Tibial nerve (tissue), 4 donors: ENCODE measurements at regions not wholly inside any gene's neighbourhood (a gene's known extent, or its start where the extent isn't known, plus 50 kb on each side); places are given as distances from the start of the nearest gene placed in this dataset.

ENCODE experiments used
- DNase-seq, 2 donors: peaks; one replicate each; pipeline ENCODE4 v3.0.0-alpha.2; 2019; ENCODE audit warnings: low spot score in 2 of 2
- H3K27ac ChIP-seq, 4 donors: fragments of 200-600 bp; sonication (generic) in 3 of 4; one replicate each; pipeline ENCODE4 v1.5.1; 2017 to 2019; ENCODE audit warnings: mild to moderate bottlenecking in 1 of 4
- H3K27me3 ChIP-seq, 2 donors: fragments of 200-600 bp; sonication (generic) in 1 of 2; one replicate each; pipeline versions ENCODE4 v1.5.1 to v1.6.0; 2017 to 2019
- H3K36me3 ChIP-seq, 3 donors: fragments of 200-600 bp; sonication (generic); one replicate each; pipeline ENCODE4 v1.5.1; 2018 to 2019
- H3K4me1 ChIP-seq, 4 donors: fragments of 200-600 bp; sonication (generic) in 3 of 4; one replicate each; pipeline ENCODE4 v1.5.1; 2017 to 2019
- H3K4me3 ChIP-seq, 4 donors: fragments of 200-600 bp; sonication (generic) in 3 of 4; one replicate each; pipeline ENCODE4 v1.5.1; 2017 to 2019; ENCODE audit warnings: mild to moderate bottlenecking in 1 of 4, moderate library complexity in 1 of 4
- H3K9me3 ChIP-seq, 4 donors: fragments of 200-600 bp; sonication (generic) in 3 of 4; one replicate each; pipeline ENCODE4 v1.5.1; 2017 to 2019
- CTCF ChIP-seq, 5 experiments: fragments of 200-600 bp in 3 of 5; fragments of 450-650 bp in 2 of 5; sonication (generic) in 3 of 5; IDR thresholded peaks; one replicate each; pipeline ENCODE4 v1.5.1; 2016 to 2019; ENCODE audit warnings: antibody characterized with exemption in 5 of 5, mild to moderate bottlenecking in 3 of 5, moderate library complexity in 2 of 5
- EP300 ChIP-seq, 2 donors: sonication (generic); formaldehyde crosslinking; IDR thresholded peaks; one replicate each; pipeline ENCODE4 v1.6.1; 2017; ENCODE audit warnings: antibody characterized with exemption in 2 of 2, mild to moderate bottlenecking in 1 of 2
- POLR2A ChIP-seq, 2 donors: fragments of 450-650 bp; IDR thresholded peaks; one replicate each; pipeline ENCODE4 v1.6.1; 2017; ENCODE audit warnings: antibody characterized with exemption in 2 of 2, mild to moderate bottlenecking in 2 of 2, moderate library complexity in 2 of 2
- WGBS, 2 donors: methylation state at CpG; one replicate each; pipeline ENCODE4 v1.1.5; 2018; 5-methylcytosine and 5-hydroxymethylcytosine counted together

GRCh38 chr7:116340201-116340847 lies 130.0 kb downstream of the TES start:
- H3K36me3 ChIP-seq, result no peaks in the 10 kb centered on the region
- H3K9me3 ChIP-seq, result peaks cover 0 to 12% (median 0%) of the 10 kb centered on the region in 4 donors
- no peak for TF ChIP-seq EP300 (IDR thresholded peaks at IDR 0.05)
- no peak for TF ChIP-seq CTCF (IDR thresholded peaks at IDR 0.05)
- 62 to 66% methylated on average over 4 of the region's 4 CpGs for WGBS, 2 donors
- no peak overlapping the region for H3K4me3 ChIP-seq
- H3K27me3 ChIP-seq, result no peaks in the 10 kb centered on the region
- H3K27ac ChIP-seq, result peak overlapping the region in 1 of 4 donors; percentile 45
- no peak for DNase-seq
- H3K4me1 ChIP-seq, result peaks cover 0 to 24% (median 0%) of the 10 kb centered on the region in 4 donors

GRCh38 chr7:116340943-116341907 lies 130.9 kb downstream of the TES start:
- DNase-seq, result no peak
- WGBS, 2 donors, result 84 to 85% methylated on average over 9 of the region's 9 CpGs
- Histone ChIP-seq H3K4me3 (no peak overlapping the region), H3K27me3 (no peaks in the 10 kb centered on the region), H3K4me1 (peaks cover 0 to 24% (median 0%) of the 10 kb centered on the region in 4 donors), H3K9me3 (peaks cover 0 to 12% (median 1%) of the 10 kb centered on the region in 4 donors), H3K36me3 (no peaks in the 10 kb centered on the region), H3K27ac (peak overlapping the region in 1 of 4 donors; percentile 45)
- TF ChIP-seq EP300 (IDR thresholded peaks at IDR 0.05) (no peak), POLR2A (IDR thresholded peaks at IDR 0.05) (no peak), CTCF (IDR thresholded peaks at IDR 0.05) (peak in 2 of 5 experiments; percentile 11 to 19)

GRCh38 chr7:116342125-116342524 lies 131.8 kb downstream of the TES start:
- no peaks in the 10 kb centered on the region for H3K36me3 ChIP-seq
- no peak overlapping the region for H3K27ac ChIP-seq
- H3K9me3 ChIP-seq, result peaks cover 0 to 12% (median 4%) of the 10 kb centered on the region in 4 donors
- no peak overlapping the region for H3K4me3 ChIP-seq
- no peaks in the 10 kb centered on the region for H3K27me3 ChIP-seq
- DNase-seq, result no peak
- H3K4me1 ChIP-seq, result peaks cover 0 to 24% (median 0%) of the 10 kb centered on the region in 4 donors
- TF ChIP-seq CTCF (IDR thresholded peaks at IDR 0.05), result no peak
- no peak for TF ChIP-seq EP300 (IDR thresholded peaks at IDR 0.05)
- no peak for TF ChIP-seq POLR2A (IDR thresholded peaks at IDR 0.05)

- H3K4me1 ChIP-seq, result no peaks in the 10 kb centered on the region
- no peaks in the 10 kb centered on the region for H3K36me3 ChIP-seq
- no peak for TF ChIP-seq EP300 (IDR thresholded peaks at IDR 0.05)
- TF ChIP-seq CTCF (IDR thresholded peaks at IDR 0.05), result no peak
- TF ChIP-seq POLR2A (IDR thresholded peaks at IDR 0.05), result no peak
- peaks cover 0 to 12% (median 4%) of the 10 kb centered on the region in 4 donors for H3K9me3 ChIP-seq
- no peaks in the 10 kb centered on the region for H3K27me3 ChIP-seq
- no peak overlapping the region for H3K4me3 ChIP-seq
- no peak for DNase-seq
- WGBS, 2 donors, result 94 to 95% methylated on average over 3 of the region's 3 CpGs
- H3K27ac ChIP-seq, result no peak overlapping the region
These were observed 137.0 kb downstream of the TES start for GRCh38 chr7:116347151-116347832.
